ENCODE measurements at regions not wholly inside any gene's neighbourhood (a gene's known extent, or its start where the extent isn't known, plus 50 kb on each side); places are given as distances from the start of the nearest gene placed in this dataset.
"Not testable (repeated sequence)": the region's sequence is repeated elsewhere in the genome, so short reads cannot be mapped to it uniquely, and the experiment has no call there.

- not testable (repeated sequence) for TF ChIP-seq SUZ12 (IDR thresholded peaks at IDR 0.05; ENCODE audit: extremely low read depth, insufficient read depth, insufficient read length); YY1 (IDR thresholded peaks at IDR 0.05; ENCODE audit: insufficient read depth, insufficient read length)
Measured at GRCh38 chr9:36458430-36458915, 58.4 kb upstream of the RNF38 start.
